GM21515 (cell line): ENCODE measurements at regions not wholly inside any gene's neighbourhood (a gene's known extent, or its start where the extent isn't known, plus 50 kb on each side); places are given as distances from the start of the nearest gene placed in this dataset.

Experiments
- ATAC-seq: cut with Tn5 transposase; IDR thresholded peaks from one replicate; pipeline ENCODE4 v1.9.1; 2021; ENCODE audit not compliant: unreplicated experiment

- ATAC-seq = no peak
Observed at GRCh38 chr10:59125666-59126065, 50.8 kb upstream of the PHYHIPL start.

- no peak for ATAC-seq
Observed at GRCh38 chr10:59126261-59126660, 50.2 kb upstream of the PHYHIPL start.
